DMS 273 (cell line): ENCODE measurements at regions not wholly inside any gene's neighbourhood (a gene's known extent, or its start where the extent isn't known, plus 50 kb on each side); places are given as distances from the start of the nearest gene placed in this dataset.

Experiments used
- DNase-seq: peaks from one replicate; lab custom pipeline; 2025; ENCODE audit not compliant: unreplicated experiment; lab: John Stamatoyannopoulos, UW

GRCh38 chr3:70805061-70805889 lies 492.8 kb upstream of the MDFIC2 start:
- DNase-seq, result no peak

- no peak for DNase-seq
Measured at GRCh38 chr3:70803891-70804290, 491.5 kb upstream of the MDFIC2 start.

GRCh38 chr3:70803319-70803718 lies 490.9 kb upstream of the MDFIC2 start:
- no peak for DNase-seq

- DNase-seq, result no peak
Measured at GRCh38 chr3:70800951-70801350, 488.5 kb upstream of the MDFIC2 start.

- no peak for DNase-seq
Measured at GRCh38 chr3:70789878-70790277, 477.4 kb upstream of the MDFIC2 start.

GRCh38 chr3:70780790-70781189 lies 468.4 kb upstream of the MDFIC2 start:
- no peak for DNase-seq

- no peak for DNase-seq
Measured at GRCh38 chr3:70779296-70779695, 466.9 kb upstream of the MDFIC2 start.

GRCh38 chr3:70776081-70776480 lies 463.6 kb upstream of the MDFIC2 start:
- no peak for DNase-seq

- DNase-seq, result no peak
Measured at GRCh38 chr3:70775257-70775656, 462.8 kb upstream of the MDFIC2 start.

- no peak for DNase-seq
Measured at GRCh38 chr3:70774641-70775040, 462.2 kb upstream of the MDFIC2 start.

GRCh38 chr3:70771426-70772147 lies 459.1 kb upstream of the MDFIC2 start:
- DNase-seq, result no peak

GRCh38 chr3:70770650-70771049 lies 458.2 kb upstream of the MDFIC2 start:
- DNase-seq, result no peak

- DNase-seq, result no peak
Measured at GRCh38 chr3:70766301-70766700, 453.9 kb upstream of the MDFIC2 start.

- DNase-seq, result no peak
Measured at GRCh38 chr3:70763894-70764293, 451.5 kb upstream of the MDFIC2 start.

- DNase-seq, result no peak
Measured at GRCh38 chr3:70757658-70758057, 445.2 kb upstream of the MDFIC2 start.

- no peak for DNase-seq
Measured at GRCh38 chr3:70755526-70755925, 443.1 kb upstream of the MDFIC2 start.

- no peak for DNase-seq
Measured at GRCh38 chr3:70754314-70754713, 441.9 kb upstream of the MDFIC2 start.

- no peak for DNase-seq
Measured at GRCh38 chr3:70753572-70753971, 441.1 kb upstream of the MDFIC2 start.

- DNase-seq, result no peak
Measured at GRCh38 chr3:70752051-70752450, 439.6 kb upstream of the MDFIC2 start.

GRCh38 chr3:70749122-70749521 lies 436.7 kb upstream of the MDFIC2 start:
- DNase-seq, result no peak

- no peak for DNase-seq
Measured at GRCh38 chr3:70748593-70748992, 436.2 kb upstream of the MDFIC2 start.

- no peak for DNase-seq
Measured at GRCh38 chr3:70747847-70748246, 435.4 kb upstream of the MDFIC2 start.
